Upper lobe of left lung (tissue), 4 donors: ENCODE measurements at regions not wholly inside any gene's neighbourhood (a gene's known extent, or its start where the extent isn't known, plus 50 kb on each side); places are given as distances from the start of the nearest gene placed in this dataset.

Source experiments
- EP300 ChIP-seq, 4 donors: sonication (generic); formaldehyde crosslinking; IDR thresholded peaks; one replicate each; pipeline ENCODE4 v1.5.1; 2017; ENCODE audit warnings: antibody characterized with exemption in 4 of 4, control low read depth in 2 of 4
- POLR2A ChIP-seq, 4 donors: fragments of 450-650 bp; IDR thresholded peaks; one replicate each; pipeline ENCODE4 v1.5.1; 2016 to 2017; ENCODE audit warnings: antibody characterized with exemption in 4 of 4, mild to moderate bottlenecking in 2 of 4
- POLR2AphosphoS5 ChIP-seq, 2 donors: sonication (generic); formaldehyde crosslinking; IDR thresholded peaks; one replicate each; pipeline ENCODE4 v1.5.1; 2017; ENCODE audit warnings: antibody characterized with exemption in 2 of 2
- TF ChIP-seq, protein P1 (sequence below), 6 experiments: fragments of 450-650 bp in 4 of 6; fragments of 200-600 bp in 2 of 6; sonication (generic) in 2 of 6; IDR thresholded peaks; one replicate each; pipeline ENCODE4 v1.5.1; 2016 to 2019; ENCODE audit warnings: antibody characterized with exemption in 6 of 6

DNA sequence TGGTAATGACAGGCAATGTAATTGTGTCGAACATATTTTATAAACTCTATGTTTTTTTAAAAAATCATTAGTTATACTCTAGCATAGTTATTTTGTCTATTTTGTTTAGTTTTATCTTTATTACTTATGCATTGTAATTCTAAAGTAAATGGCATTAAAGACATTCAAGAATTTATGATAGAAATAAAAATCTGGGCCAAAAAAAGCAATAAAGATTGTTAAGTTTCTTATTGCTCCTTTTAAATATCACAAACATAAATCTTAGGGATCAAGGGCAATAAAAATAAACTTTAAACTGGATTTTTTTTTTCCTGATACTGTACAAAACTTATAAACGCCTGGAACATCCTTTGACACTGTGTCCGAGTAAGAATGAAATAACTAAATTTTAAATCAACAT lies 931.5 kb upstream of the EYS start:
- TF ChIP-seq, protein P1, sequence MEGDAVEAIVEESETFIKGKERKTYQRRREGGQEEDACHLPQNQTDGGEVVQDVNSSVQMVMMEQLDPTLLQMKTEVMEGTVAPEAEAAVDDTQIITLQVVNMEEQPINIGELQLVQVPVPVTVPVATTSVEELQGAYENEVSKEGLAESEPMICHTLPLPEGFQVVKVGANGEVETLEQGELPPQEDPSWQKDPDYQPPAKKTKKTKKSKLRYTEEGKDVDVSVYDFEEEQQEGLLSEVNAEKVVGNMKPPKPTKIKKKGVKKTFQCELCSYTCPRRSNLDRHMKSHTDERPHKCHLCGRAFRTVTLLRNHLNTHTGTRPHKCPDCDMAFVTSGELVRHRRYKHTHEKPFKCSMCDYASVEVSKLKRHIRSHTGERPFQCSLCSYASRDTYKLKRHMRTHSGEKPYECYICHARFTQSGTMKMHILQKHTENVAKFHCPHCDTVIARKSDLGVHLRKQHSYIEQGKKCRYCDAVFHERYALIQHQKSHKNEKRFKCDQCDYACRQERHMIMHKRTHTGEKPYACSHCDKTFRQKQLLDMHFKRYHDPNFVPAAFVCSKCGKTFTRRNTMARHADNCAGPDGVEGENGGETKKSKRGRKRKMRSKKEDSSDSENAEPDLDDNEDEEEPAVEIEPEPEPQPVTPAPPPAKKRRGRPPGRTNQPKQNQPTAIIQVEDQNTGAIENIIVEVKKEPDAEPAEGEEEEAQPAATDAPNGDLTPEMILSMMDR (IDR thresholded peaks at IDR 0.05): no peak
- TF ChIP-seq POLR2A (IDR thresholded peaks at IDR 0.05) (no peak), EP300 (IDR thresholded peaks at IDR 0.05) (no peak), POLR2AphosphoS5 (IDR thresholded peaks at IDR 0.05) (no peak)
